H1 (cell line): ENCODE measurements at regions not wholly inside any gene's neighbourhood (a gene's known extent, or its start where the extent isn't known, plus 50 kb on each side); places are given as distances from the start of the nearest gene placed in this dataset.

ENCODE experiments used
- CTCF ChIA-PET: fragments of 300-600 bp; sonication (Branson Sonifier 250); formaldehyde crosslinking; loops from one replicate; lab custom pipeline; 2021; ENCODE audit not compliant: partially characterized antibody; lab: Charles Lee
- POLR2A ChIA-PET: fragments of 300-600 bp; sonication (Branson Sonifier 250); formaldehyde crosslinking; loops from one replicate; lab custom pipeline; 2021; ENCODE audit warnings: inconsistent platforms; ENCODE audit not compliant: partially characterized antibody; lab: Charles Lee
- DNase-seq, 2 experiments: peaks; one replicate each; pipeline versions ENCODE4 v3.0.0 to v3.0.0-alpha.2; 2010 to 2022; ENCODE audit warnings: low spot score in 2 of 2, low read depth in 1 of 2, mixed read lengths in 1 of 2
- FAIRE-seq: peaks from 2 replicates; lab custom pipeline; 2011; peaks lifted over from hg19 to GRCh38; lab: Jason Lieb, UNC
- H2AFZ ChIP-seq: 2 replicates; pipeline ENCODE4 v1.8.1; 2012; ENCODE audit warnings: low read length, inconsistent platforms
- H2AK5ac ChIP-seq: 2 replicates; pipeline ENCODE4 v1.6.1; 2013; ENCODE audit warnings: low read depth, low read length
- H2BK120ac ChIP-seq: replicated peaks from 2 replicates; pipeline ENCODE3; 2013; ENCODE audit warnings: low read depth, low read length, inconsistent platforms
- H2BK12ac ChIP-seq: 2 replicates; pipeline ENCODE4 v1.6.1; 2013; ENCODE audit warnings: low read depth, low read length
- H2BK15ac ChIP-seq: 2 replicates; pipeline ENCODE4 v1.6.1; 2013; ENCODE audit warnings: low read length
- H2BK20ac ChIP-seq: 2 replicates; pipeline ENCODE4 v1.6.1; 2013; ENCODE audit warnings: low read length
- H2BK5ac ChIP-seq: 2 replicates; pipeline ENCODE4 v1.6.1; 2013; ENCODE audit warnings: low read depth, low read length
- H3K14ac ChIP-seq: 2 replicates; pipeline ENCODE4 v1.6.1; 2013; ENCODE audit warnings: inconsistent platforms; ENCODE audit not compliant: insufficient read length
- H3K18ac ChIP-seq: 2 replicates; pipeline ENCODE4 v1.6.1; 2013; ENCODE audit warnings: low read length; ENCODE audit errors: extremely low read depth
- H3K23ac ChIP-seq: 2 replicates; pipeline ENCODE4 v1.6.1; 2013; ENCODE audit warnings: inconsistent platforms; ENCODE audit not compliant: insufficient read length
- H3K23me2 ChIP-seq: 2 replicates; pipeline ENCODE4 v1.6.1; 2013; ENCODE audit warnings: low read depth, low read length
- H3K27ac ChIP-seq: 2 replicates; pipeline ENCODE4 v1.6.1; 2011; ENCODE audit warnings: low read depth, low read length, inconsistent platforms
- H3K27me3 ChIP-seq, 4 experiments: replicated peaks in 1 of 4; 1 replicate in 1 of 4; 2 replicates in 3 of 4; pipeline versions ENCODE4 v1.6.1 to v1.8.1; 2011 to 2013; ENCODE audit warnings: low read length in 3 of 4, mild to moderate bottlenecking in 3 of 4, inconsistent platforms in 2 of 4, mixed read lengths in 2 of 4, moderate library complexity in 1 of 4; ENCODE audit not compliant: control insufficient read depth in 3 of 4, insufficient read depth in 3 of 4; ENCODE audit errors: extremely low read depth in 1 of 4
- H3K36me3 ChIP-seq, 4 experiments: 2 replicates each; pipeline versions ENCODE4 v1.6.1 to v1.8.1; 2011 to 2013; ENCODE audit warnings: mild to moderate bottlenecking in 4 of 4, low read length in 3 of 4, moderate library complexity in 2 of 4, control low read depth in 1 of 4, inconsistent platforms in 1 of 4; ENCODE audit not compliant: insufficient read depth in 4 of 4, control insufficient read depth in 2 of 4
- H3K4ac ChIP-seq: replicated peaks from 2 replicates; pipeline ENCODE3; 2013; ENCODE audit warnings: low read length, low read depth, mixed read lengths, inconsistent platforms; ENCODE audit not compliant: insufficient read length
- H3K4me1 ChIP-seq, 4 experiments: replicated peaks in 1 of 4; 1 replicate in 1 of 4; 2 replicates in 3 of 4; pipeline versions ENCODE4 v1.6.1 to v1.8.1; 2011 to 2013; ENCODE audit warnings: low read length in 3 of 4, inconsistent platforms in 2 of 4, mixed read lengths in 1 of 4; ENCODE audit not compliant: insufficient read depth in 4 of 4, control insufficient read depth in 3 of 4
- H3K4me2 ChIP-seq, 2 experiments: 2 replicates each; pipeline versions ENCODE4 v1.6.1 to v1.8.1; 2011 to 2013; ENCODE audit warnings: low read depth in 2 of 2, low read length in 2 of 2, control low read depth in 1 of 2, inconsistent platforms in 1 of 2, mild to moderate bottlenecking in 1 of 2; ENCODE audit not compliant: insufficient read depth in 1 of 2
- H3K4me3 ChIP-seq, 4 experiments: fragments of 200-600, 300-600 bp in 1 of 4; sonication (generic), shearing (Covaris generic), sonication (Bioruptor Twin) in 1 of 4; 2 replicates each; pipeline versions ENCODE4 v1.5.1 to v1.8.1; 2011 to 2016; ENCODE audit warnings: low read length in 4 of 4, low read depth in 3 of 4, control low read depth in 2 of 4, inconsistent platforms in 2 of 4, mild to moderate bottlenecking in 2 of 4, mixed read lengths in 1 of 4, moderate library complexity in 1 of 4; ENCODE audit not compliant: insufficient read depth in 2 of 4; ENCODE audit errors: extremely low read depth in 1 of 4
- H3K56ac ChIP-seq: replicated peaks from 2 replicates; pipeline ENCODE3; 2013; ENCODE audit warnings: low read depth, mild to moderate bottlenecking, mixed read lengths, low read length, inconsistent platforms; ENCODE audit not compliant: insufficient read length
- H3K79me1 ChIP-seq: 2 replicates; pipeline ENCODE4 v1.6.1; 2013; ENCODE audit warnings: low read depth, low read length, control low read depth
- H3K79me2 ChIP-seq, 2 experiments: 2 replicates each; pipeline versions ENCODE4 v1.6.1 to v1.8.1; 2012 to 2013; ENCODE audit warnings: low read length in 2 of 2, mild to moderate bottlenecking in 2 of 2, inconsistent platforms in 1 of 2; ENCODE audit not compliant: insufficient read depth in 2 of 2, control insufficient read depth in 1 of 2
- H3K9ac ChIP-seq, 4 experiments: replicated peaks in 1 of 4; 1 replicate in 1 of 4; 2 replicates in 3 of 4; pipeline versions ENCODE4 v1.6.1 to v1.8.1; 2011 to 2013; ENCODE audit warnings: low read depth in 3 of 4, low read length in 3 of 4, control low read depth in 2 of 4, mild to moderate bottlenecking in 2 of 4, moderate library complexity in 2 of 4, inconsistent platforms in 1 of 4; ENCODE audit errors: extremely low read depth in 1 of 4
- H3K9me3 ChIP-seq, 2 experiments: 2 replicates each; pipeline versions ENCODE4 v1.6.1 to v1.8.1; 2012 to 2013; ENCODE audit warnings: mild to moderate bottlenecking in 2 of 2, moderate library complexity in 2 of 2, control low read depth in 1 of 2, inconsistent platforms in 1 of 2, low read depth in 1 of 2, low read length in 1 of 2, mixed read lengths in 1 of 2; ENCODE audit not compliant: insufficient read depth in 2 of 2
- H4K20me1 ChIP-seq, 2 experiments: replicated peaks in 1 of 2; 2 replicates each; pipeline versions ENCODE3 to v1.8.1; 2011 to 2013; ENCODE audit warnings: inconsistent platforms in 2 of 2, low read length in 2 of 2, mild to moderate bottlenecking in 1 of 2; ENCODE audit not compliant: insufficient read depth in 2 of 2, control insufficient read depth in 1 of 2
- H4K5ac ChIP-seq: 2 replicates; pipeline ENCODE4 v1.6.1; 2013; ENCODE audit warnings: low read length, low read depth, mixed read lengths, inconsistent platforms; ENCODE audit not compliant: insufficient read length
- H4K8ac ChIP-seq: 2 replicates; pipeline ENCODE4 v1.8.0; 2013; ENCODE audit warnings: mild to moderate bottlenecking, moderate library complexity, low read length, inconsistent platforms; ENCODE audit not compliant: insufficient read depth; ENCODE audit errors: extremely low read depth
- H4K91ac ChIP-seq: replicated peaks from 2 replicates; pipeline ENCODE3; 2013; ENCODE audit warnings: low read length, mixed read lengths, inconsistent platforms; ENCODE audit not compliant: insufficient read length
- TEAD4 ChIP-seq: IDR thresholded peaks from 2 replicates; pipeline ENCODE4 v1.6.1; 2012; ENCODE audit warnings: low read depth, low read length, inconsistent platforms, mixed read lengths
- WGBS, 2 experiments: shearing (Covaris generic) in 1 of 2; methylation state at CpG; one replicate each; pipeline versions ENCODE4 v1.1.6 to v1.1.7; 2013 to 2015; ENCODE audit warnings: low lambda C conversion rate in 2 of 2, mixed read lengths in 2 of 2, inconsistent platforms in 1 of 2, low coverage in 1 of 2, missing lambda C conversion rate in 1 of 2; ENCODE audit not compliant: insufficient replicate concordance in 2 of 2, insufficient coverage in 1 of 2, insufficient read length in 1 of 2; ENCODE audit errors: extremely low coverage in 1 of 2, missing lambda C conversion rate in 1 of 2; 5-methylcytosine and 5-hydroxymethylcytosine counted together

DNA sequence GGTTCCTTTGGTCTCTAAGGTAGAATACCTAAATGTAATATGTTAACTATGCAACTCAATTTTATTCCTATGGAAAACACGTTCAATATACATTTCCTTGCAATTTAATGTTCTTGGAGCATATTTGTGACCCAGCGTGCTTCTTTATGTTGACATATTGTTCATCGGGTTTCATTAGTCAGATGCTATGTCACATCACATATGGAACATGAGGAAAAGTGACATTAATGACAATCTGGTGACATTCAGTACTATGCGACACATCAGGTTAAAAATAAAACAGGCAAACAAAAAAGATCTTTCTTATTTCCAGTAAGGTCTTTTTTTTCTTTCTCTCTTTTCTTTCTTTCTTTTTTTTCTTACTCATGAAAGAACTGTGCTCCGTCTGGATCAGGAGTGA, 135.6 kb upstream of the SMIM21 start:
- no peak overlapping the region for H3K4me3 ChIP-seq
- no peak overlapping the region for H4K91ac ChIP-seq
- H3K79me1 ChIP-seq, result no peaks in the 10 kb centered on the region
- DNase-seq (no peak), FAIRE-seq (no peak)
- no peaks in the 10 kb centered on the region for H4K20me1 ChIP-seq
- no peak overlapping the region for H3K4me2 ChIP-seq
- no peak overlapping the region for H2BK15ac ChIP-seq
- WGBS, 2 experiments, result 93% methylated on average over 5 of the region's 5 CpGs; no CpG with 5 or more reads in 1 of the 2 experiments
- no peaks in the 10 kb centered on the region for H3K4me1 ChIP-seq
- no peaks in the 10 kb centered on the region for H3K23me2 ChIP-seq
- H3K18ac ChIP-seq, result no peak overlapping the region
- no peak overlapping the region for H2AK5ac ChIP-seq
- H3K23ac ChIP-seq, result no peak overlapping the region
- no peak overlapping the region for H2AFZ ChIP-seq
- H3K56ac ChIP-seq, result no peak overlapping the region
- H2BK5ac ChIP-seq, result no peak overlapping the region
- no peak overlapping the region for H2BK12ac ChIP-seq
- H3K9me3 ChIP-seq, result no peaks in the 10 kb centered on the region
- H3K27me3 ChIP-seq, result no peaks in the 10 kb centered on the region
- H3K4ac ChIP-seq, result no peak overlapping the region
- no peak overlapping the region for H3K27ac ChIP-seq
- no peak overlapping the region for H2BK120ac ChIP-seq
- CTCF ChIA-PET, result no interaction called here
- H4K8ac ChIP-seq, result no peak overlapping the region
- POLR2A ChIA-PET, result no interaction called here
- no peaks in the 10 kb centered on the region for H3K79me2 ChIP-seq
- no peak overlapping the region for H3K9ac ChIP-seq
- H3K36me3 ChIP-seq, result no peaks in the 10 kb centered on the region
- no peak overlapping the region for H3K14ac ChIP-seq
- no peak overlapping the region for H2BK20ac ChIP-seq
- H4K5ac ChIP-seq, result no peak overlapping the region
- TF ChIP-seq TEAD4, result no peak
